Tibial artery (tissue), 4 donors: ENCODE measurements at regions not wholly inside any gene's neighbourhood (a gene's known extent, or its start where the extent isn't known, plus 50 kb on each side); places are given as distances from the start of the nearest gene placed in this dataset.

ENCODE experiments used
- DNase-seq, 2 donors: peaks; one replicate each; pipeline ENCODE4 v3.0.0-alpha.2; 2019
- H3K27ac ChIP-seq, 2 donors: fragments of 200-600 bp; sonication (generic) in 1 of 2; 1 replicate in 1 of 2; 2 replicates in 1 of 2; pipeline ENCODE4 v1.5.1; 2018 to 2019; ENCODE audit warnings: mild to moderate bottlenecking in 1 of 2
- H3K27me3 ChIP-seq, 2 donors: fragments of 200-600 bp; sonication (generic) in 1 of 2; one replicate each; pipeline versions ENCODE4 v1.5.1 to v1.6.0; 2016 to 2019
- H3K36me3 ChIP-seq, 3 donors: fragments of 200-600 bp; sonication (generic) in 2 of 3; one replicate each; pipeline ENCODE4 v1.5.1; 2016 to 2019; ENCODE audit warnings: mild to moderate bottlenecking in 2 of 3
- H3K4me1 ChIP-seq, 4 donors: fragments of 200-600 bp; sonication (generic) in 2 of 4; 1 replicate in 3 of 4; 2 replicates in 1 of 4; pipeline ENCODE4 v1.5.1; 2016 to 2019
- H3K4me3 ChIP-seq, 2 donors: fragments of 200-600 bp; sonication (generic) in 1 of 2; 1 replicate in 1 of 2; 2 replicates in 1 of 2; pipeline ENCODE4 v1.5.1; 2018 to 2019; ENCODE audit warnings: mild to moderate bottlenecking in 2 of 2
- H3K9me3 ChIP-seq, 3 donors: fragments of 200-600 bp; sonication (generic) in 1 of 3; one replicate each; pipeline ENCODE4 v1.5.1; 2016 to 2019
- intact Hi-C: fragments of 100-400 bp; cut with DNase I; formaldehyde crosslinking; loops from one replicate; pipeline ENCODE4 v1.15.0; 2023; ENCODE audit warnings: low total_unique reads
- TF ChIP-seq, protein P1 (sequence below), 2 experiments: fragments of 200-600 bp in 1 of 2; fragments of 450-650 bp in 1 of 2; IDR thresholded peaks; one replicate each; pipeline ENCODE4 v1.5.1; 2017 to 2019; ENCODE audit warnings: antibody characterized with exemption in 2 of 2, mild to moderate bottlenecking in 1 of 2, moderate library complexity in 1 of 2

- peaks cover 0 to 1% (median 0%) of the 10 kb centered on the region in 3 donors for H3K9me3 ChIP-seq
- intact Hi-C loops, result no loop called here
- DNase-seq, result no peak
- no peak overlapping the region for H3K4me3 ChIP-seq
- no peaks in the 10 kb centered on the region for H3K4me1 ChIP-seq
- no peak overlapping the region for H3K27ac ChIP-seq
- no peaks in the 10 kb centered on the region for H3K27me3 ChIP-seq
- TF ChIP-seq, protein P1, sequence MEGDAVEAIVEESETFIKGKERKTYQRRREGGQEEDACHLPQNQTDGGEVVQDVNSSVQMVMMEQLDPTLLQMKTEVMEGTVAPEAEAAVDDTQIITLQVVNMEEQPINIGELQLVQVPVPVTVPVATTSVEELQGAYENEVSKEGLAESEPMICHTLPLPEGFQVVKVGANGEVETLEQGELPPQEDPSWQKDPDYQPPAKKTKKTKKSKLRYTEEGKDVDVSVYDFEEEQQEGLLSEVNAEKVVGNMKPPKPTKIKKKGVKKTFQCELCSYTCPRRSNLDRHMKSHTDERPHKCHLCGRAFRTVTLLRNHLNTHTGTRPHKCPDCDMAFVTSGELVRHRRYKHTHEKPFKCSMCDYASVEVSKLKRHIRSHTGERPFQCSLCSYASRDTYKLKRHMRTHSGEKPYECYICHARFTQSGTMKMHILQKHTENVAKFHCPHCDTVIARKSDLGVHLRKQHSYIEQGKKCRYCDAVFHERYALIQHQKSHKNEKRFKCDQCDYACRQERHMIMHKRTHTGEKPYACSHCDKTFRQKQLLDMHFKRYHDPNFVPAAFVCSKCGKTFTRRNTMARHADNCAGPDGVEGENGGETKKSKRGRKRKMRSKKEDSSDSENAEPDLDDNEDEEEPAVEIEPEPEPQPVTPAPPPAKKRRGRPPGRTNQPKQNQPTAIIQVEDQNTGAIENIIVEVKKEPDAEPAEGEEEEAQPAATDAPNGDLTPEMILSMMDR (IDR thresholded peaks at IDR 0.05), result no peak
- no peaks in the 10 kb centered on the region for H3K36me3 ChIP-seq
Observed at GRCh38 chr3:135781026-135781815, 184.3 kb upstream of the PPP2R3A start.

DNA sequence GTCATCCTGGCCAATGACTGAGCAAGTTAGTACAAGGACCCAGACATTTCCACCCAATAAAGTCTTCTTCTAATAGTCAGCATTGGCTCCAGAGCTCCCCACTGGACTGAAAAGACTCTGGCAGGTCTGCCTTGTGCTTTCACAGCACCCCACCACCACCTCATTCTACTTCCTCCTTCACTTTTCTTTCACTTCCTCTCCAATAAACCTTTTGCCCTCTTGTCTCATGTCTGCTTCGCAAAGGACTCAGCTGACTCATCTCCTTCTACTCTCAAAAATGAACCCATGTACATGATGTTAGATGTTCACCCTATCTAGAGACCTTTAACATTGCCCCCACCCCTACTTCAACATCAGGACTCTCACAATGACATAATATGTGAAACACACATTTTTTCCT, 181.0 kb upstream of the PPP2R3A start:
- H3K27me3 ChIP-seq, result no peaks in the 10 kb centered on the region
- H3K27ac ChIP-seq, result no peak overlapping the region
- H3K4me1 ChIP-seq, result no peaks in the 10 kb centered on the region
- no peaks in the 10 kb centered on the region for H3K36me3 ChIP-seq
- H3K9me3 ChIP-seq, result no peaks in the 10 kb centered on the region
- DNase-seq, result no peak
- intact Hi-C loops, result no loop called here
- H3K4me3 ChIP-seq, result no peak overlapping the region
- TF ChIP-seq, protein P1 (IDR thresholded peaks at IDR 0.05), result no peak

DNA sequence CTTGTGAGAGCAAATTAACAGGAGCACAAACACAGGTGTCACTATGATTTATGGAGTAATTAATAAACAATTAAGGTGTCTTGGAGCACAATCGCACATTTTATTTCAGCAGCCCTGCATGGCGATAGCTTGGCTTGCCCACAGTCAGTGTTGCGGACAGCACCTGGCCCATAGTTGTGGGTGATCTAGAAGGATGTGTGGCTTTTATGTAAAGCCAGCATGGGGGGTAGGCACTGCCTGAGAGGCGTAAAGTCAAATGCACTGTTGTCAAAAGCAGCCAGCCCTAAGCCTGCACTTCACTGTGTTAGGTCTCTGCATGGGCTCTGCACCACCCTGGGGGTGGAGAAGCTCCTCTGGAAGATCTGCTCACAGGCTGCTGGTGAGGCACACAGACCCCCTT, 177.4 kb upstream of the PPP2R3A start:
- H3K36me3 ChIP-seq, result no peaks in the 10 kb centered on the region
- DNase-seq, result no peak
- H3K27me3 ChIP-seq, result no peaks in the 10 kb centered on the region
- intact Hi-C loops, result no loop called here
- TF ChIP-seq, protein P1 (IDR thresholded peaks at IDR 0.05), result no peak
- H3K27ac ChIP-seq, result no peak overlapping the region
- H3K9me3 ChIP-seq, result no peaks in the 10 kb centered on the region
- H3K4me3 ChIP-seq, result no peak overlapping the region
- H3K4me1 ChIP-seq, result no peaks in the 10 kb centered on the region

- intact Hi-C loops, result no loop called here
- Histone ChIP-seq H3K9me3 (no peaks in the 10 kb centered on the region), H3K27ac (no peak overlapping the region), H3K36me3 (no peaks in the 10 kb centered on the region), H3K27me3 (no peaks in the 10 kb centered on the region), H3K4me1 (no peaks in the 10 kb centered on the region), H3K4me3 (no peak overlapping the region)
- DNase-seq, result no peak
- TF ChIP-seq, protein P1 (IDR thresholded peaks at IDR 0.05), result no peak
Observed at GRCh38 chr3:135788978-135789377, 176.6 kb upstream of the PPP2R3A start.

- no peak for DNase-seq
- Histone ChIP-seq H3K36me3 (no peaks in the 10 kb centered on the region), H3K4me3 (no peak overlapping the region), H3K4me1 (no peaks in the 10 kb centered on the region), H3K27ac (no peak overlapping the region), H3K27me3 (no peaks in the 10 kb centered on the region), H3K9me3 (no peaks in the 10 kb centered on the region)
- TF ChIP-seq, protein P1 (IDR thresholded peaks at IDR 0.05), result no peak
- intact Hi-C loops, result no loop called here
Observed at GRCh38 chr3:135792174-135792573, 173.4 kb upstream of the PPP2R3A start.
